ENCODE measurements at regions not wholly inside any gene's neighbourhood (a gene's known extent, or its start where the extent isn't known, plus 50 kb on each side); places are given as distances from the start of the nearest gene placed in this dataset.

DNA sequence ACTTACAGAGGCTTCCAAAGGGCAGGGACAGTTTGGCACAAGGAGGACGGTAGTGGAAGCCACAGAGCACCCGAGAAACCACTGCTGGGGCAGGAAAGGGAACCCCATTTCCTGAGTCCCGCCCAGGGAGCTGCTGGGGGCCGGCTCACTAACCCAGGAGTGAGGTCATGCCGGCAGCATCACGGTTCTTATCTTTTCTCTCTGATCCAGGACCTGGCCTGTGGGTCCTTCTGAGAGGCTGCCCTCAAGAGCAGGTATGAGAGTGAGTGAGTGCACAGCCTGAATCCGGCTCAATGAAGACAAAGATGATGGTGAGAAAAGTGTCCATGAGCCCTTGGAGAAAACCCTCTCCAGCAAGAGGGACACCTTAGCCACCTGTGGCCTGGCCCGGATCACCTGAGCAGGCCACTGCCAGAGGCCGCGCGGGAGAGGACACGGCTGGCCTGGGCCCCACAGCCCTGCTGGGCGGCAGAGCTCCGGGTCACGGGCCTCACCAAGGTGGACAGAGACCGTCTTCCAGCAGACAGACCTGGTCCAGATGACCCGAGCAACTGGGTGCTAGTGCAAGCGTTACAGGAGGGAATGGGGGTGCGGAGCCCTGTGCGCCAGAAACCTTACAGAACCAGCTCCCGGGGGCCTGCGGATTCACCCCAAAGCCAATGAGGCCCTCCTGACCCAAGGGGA is 94.9 kb downstream of the RIPK4 start:
- no peak for DNase-seq

DNA sequence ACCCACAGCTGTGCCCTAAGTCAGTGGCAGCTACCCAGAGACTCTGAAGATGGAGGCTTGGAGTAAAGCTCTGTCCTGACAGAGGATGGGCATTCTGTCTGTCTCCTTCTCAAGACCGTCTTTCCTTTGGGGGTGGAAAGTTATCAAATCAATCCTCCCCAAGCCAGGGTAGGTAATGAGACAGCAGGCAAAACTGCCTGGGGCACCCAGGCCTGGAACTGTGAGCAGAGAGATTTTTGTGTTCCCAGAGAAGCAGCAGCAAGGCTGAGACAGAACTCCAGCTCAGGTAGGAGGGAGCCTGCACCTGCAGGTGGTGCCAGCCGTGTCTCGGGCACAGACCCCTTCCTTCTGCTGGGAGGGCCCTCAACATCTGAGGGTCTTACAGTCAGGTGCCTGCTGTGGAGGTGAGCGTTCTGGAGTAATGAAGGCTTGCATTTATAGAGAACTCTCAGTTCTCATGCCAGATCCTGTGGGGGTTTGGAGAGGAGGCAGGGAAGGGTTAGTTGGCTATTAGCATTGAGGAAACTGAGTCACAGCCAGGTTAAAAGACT is 95.6 kb downstream of the RIPK4 start:
- no peak for DNase-seq

DNA sequence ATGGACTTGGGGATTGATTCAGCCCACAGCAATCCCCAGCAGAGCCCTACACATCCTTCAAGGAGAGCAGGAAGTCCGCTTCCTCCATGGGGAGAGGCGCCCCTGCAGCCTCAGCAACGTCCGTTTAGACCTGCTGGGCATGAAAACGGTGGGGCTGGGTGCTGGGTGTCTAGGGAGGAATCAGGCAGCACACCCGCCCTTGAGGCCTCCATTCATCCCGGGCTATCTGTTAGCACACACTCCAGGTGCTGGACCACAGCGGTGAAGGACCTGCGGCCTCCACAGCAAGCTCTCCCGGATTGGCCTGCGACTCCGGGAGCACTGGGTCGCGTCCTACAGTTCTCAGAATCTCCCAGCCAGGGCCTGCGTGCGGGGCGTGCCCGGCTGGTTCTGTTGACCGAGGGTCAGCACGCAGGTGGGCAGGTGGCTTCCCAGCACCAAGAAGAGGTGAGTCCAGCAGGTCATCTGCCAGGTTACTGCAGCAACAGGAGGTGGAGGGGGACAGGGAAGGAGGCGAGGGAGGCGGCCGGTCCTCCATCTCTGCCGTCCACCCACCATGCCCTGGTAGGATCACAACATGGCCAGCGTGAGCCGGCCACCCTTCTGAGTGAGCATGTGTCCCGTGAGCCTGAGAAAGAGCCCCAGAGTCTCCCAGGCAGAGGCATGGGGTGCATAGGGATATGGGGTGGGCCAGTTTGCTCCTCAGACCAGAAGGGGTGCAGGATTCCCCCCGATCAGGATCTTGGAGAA is 96.6 kb downstream of the RIPK4 start:
- no peak for DNase-seq

DNA sequence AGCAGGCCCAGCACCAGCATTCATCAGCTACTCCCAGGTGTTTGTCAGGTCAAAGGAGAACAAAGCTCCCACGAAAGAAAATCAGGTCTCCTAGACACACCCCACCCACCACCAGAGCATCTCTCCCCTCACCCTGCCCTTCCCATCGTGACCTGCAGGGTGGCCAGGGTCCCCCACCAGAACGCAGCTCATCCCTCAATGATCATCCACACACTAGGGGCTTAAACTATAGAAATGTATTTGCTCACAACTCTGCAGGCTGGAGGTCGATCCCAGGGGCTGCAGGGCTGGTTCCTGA is 97.4 kb downstream of the RIPK4 start:
- DNase-seq: no peak

DNA sequence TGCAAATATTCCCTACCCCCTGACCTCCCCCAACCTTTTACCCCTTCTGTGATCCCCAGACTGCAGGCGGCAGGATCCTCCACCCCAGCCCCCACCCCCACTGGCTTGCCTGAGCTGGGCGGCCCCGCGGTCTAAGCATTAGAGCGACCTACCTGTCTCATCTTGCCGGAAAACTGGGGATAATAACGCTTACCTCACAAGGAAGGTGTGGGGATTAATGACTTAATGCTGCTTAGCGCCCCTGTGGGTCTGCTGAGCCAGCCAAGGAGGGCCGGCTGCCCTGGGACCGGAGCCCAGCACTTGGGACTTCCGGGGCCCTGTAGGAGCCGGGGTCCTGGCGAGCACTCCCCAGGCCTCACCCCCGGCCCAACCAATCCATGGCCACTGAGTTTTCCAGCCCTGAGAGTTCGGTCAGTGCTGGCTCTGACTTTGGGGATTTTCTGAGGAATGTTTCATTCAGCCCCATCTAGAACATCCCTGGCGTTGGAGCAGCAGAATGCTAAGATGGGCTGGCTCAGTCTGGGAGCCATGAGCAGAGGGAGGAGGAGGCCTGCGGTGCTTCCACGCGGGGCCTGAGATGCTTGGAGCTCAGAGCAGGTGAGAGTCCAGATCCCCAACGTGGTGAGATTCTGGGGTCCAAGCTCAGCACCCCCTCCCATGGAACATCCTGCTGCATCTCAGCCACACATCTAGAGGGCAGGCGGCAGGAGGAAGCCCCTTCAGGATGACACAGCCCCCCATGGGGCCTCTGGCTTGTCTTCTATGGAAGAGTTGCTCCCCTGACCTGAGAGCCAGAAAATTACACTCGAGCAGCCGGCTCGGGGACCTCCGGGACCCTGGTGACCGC is 97.9 kb downstream of the RIPK4 start:
- DNase-seq: no peak

DNA sequence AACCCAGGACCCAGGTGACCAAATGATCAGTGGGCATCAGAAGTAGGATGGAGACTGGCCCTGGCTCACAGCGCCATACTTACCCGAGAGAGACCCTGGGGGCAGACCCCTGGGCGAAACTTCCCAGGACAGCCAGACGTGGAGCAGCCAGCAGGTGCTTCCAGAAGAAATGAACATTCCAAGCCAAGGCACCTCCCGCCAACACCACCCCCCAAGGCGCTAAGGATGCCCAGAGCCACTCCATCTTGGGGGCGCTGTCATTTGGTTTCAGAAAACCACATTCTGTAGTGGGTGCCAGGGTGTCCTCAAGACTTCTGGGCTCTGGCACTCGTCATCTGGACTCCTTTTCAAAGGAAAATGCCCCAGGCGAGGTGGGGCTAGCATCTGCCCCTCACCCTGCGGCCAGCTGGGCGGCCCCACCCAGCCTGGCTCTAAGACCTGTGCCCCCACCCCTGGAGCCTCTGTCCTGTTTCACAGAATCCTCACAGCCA is 98.8 kb downstream of the RIPK4 start:
- no peak for DNase-seq

DNA sequence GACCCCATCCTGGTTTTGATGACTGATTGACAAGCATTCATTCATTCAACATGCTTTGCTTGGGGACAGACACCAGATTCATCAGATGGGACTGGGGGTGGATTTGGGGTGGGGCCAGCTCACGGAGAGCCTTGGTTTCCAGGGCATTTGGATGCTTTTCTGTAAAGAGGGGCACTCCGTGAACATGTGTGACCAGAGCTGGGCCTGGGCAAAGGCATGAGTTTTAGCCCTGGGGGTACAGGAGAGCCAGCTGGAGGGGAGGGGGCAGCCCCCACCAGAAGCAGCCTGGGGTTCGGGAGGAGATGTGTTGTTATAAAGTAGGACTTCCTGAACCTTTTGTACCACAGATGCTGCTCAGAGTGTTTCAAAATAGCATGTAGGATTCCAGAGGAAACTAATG is 99.7 kb downstream of the RIPK4 start:
- DNase-seq: no peak

DNA sequence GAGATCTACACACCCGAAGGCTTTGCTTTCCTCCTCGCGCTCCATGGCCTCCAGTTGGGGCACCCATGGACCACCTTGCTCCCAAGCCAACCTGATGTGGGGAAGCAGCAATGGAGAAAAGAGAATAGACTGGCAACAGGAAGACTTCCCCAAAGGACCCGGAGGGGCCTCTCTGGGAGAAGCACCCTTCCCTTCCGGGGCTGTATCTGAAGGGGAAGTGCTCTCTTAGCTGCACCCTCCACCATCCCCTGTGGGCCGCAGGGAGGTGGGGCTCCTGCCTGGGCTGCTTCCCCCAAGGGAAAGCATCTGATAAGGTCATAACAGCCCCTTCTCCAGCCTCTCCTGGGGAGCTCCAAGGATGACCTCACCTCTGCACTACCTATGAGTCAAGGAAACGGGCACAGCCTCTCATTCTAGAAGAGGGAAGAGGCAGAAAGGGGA is 100.2 kb downstream of the RIPK4 start:
- no peak for DNase-seq

DNA sequence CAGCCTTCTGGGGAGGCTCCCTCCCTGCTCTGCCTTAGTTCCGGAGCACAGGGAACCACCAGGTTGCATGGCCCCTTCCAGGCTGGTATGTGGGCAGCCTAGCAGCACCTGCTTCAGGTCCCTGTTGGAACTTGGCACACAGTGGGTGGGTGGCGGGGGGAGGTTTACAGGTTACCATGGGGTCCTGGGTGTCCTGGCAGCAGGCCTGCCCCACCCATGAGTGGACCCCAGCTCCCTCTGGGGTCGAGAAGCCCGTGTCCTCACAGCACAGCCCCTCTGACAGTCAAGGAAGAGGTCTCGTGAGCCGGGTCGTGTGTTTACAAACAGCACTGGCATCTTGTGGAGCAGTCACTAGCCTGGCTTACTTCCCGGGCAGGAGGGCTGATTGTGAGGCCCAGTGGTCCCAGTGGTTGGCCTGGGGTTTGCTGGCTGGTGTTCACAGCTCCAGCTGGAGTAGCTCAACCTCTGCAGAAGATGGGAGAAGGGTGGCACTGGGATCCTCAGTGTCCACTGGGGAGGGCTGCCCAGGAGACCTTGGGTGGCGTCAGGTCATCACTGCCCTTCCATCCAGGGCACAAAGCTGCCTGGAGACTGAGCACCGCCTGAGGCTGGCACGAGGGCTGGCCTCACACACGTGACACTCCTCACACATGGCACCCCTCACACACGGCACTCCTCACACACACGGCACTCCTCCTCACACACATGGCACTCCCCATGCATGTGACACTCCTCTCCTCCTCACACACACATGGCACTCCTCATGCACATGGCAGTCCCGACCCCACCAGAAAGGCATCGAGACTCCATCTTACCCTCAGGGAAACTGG is 100.9 kb downstream of the RIPK4 start:
- DNase-seq: no peak

DNA sequence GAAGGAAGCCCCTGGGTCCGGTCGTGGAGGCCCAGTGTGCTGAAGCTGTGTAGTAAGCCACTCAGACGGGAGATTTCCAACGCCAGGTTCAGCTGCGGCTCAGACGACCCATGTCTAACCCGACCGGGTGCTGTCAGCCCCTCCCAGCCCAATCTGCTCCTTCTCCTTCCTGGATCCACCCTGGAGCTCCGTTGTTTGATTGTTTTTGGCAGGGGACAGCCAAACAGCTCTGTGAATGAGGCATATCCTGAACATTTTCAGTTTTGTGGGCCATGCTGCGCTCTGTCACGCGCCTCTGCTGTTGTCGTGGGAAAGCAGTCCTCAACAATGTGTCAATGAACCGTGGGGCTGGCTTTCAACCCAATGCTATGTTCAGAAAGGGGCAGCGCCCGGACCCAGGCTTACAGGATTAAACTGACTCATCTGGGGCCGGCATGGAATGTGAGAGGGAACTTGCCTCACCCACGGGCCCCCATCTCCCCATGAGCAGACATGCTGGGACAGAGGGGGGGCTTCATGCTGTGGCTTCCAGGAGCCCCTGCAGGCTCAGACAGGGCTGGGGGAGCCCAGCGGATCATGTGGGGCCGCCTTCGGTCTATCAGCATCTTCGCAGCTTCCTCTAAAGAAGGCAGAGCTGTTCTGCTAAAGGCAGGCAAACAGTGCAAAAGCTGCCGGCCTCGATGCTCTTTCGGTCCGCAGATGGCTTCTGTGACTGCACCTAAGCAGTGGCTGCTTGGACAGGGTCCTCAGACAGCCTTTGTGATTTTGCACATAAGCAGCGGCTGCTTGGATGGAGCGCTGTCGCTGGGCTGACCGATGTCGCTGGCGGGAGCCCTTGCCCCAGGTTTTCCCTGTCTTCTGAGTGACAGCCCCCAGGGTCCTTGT is 101.7 kb downstream of the RIPK4 start:
- DNase-seq: no peak

DNA sequence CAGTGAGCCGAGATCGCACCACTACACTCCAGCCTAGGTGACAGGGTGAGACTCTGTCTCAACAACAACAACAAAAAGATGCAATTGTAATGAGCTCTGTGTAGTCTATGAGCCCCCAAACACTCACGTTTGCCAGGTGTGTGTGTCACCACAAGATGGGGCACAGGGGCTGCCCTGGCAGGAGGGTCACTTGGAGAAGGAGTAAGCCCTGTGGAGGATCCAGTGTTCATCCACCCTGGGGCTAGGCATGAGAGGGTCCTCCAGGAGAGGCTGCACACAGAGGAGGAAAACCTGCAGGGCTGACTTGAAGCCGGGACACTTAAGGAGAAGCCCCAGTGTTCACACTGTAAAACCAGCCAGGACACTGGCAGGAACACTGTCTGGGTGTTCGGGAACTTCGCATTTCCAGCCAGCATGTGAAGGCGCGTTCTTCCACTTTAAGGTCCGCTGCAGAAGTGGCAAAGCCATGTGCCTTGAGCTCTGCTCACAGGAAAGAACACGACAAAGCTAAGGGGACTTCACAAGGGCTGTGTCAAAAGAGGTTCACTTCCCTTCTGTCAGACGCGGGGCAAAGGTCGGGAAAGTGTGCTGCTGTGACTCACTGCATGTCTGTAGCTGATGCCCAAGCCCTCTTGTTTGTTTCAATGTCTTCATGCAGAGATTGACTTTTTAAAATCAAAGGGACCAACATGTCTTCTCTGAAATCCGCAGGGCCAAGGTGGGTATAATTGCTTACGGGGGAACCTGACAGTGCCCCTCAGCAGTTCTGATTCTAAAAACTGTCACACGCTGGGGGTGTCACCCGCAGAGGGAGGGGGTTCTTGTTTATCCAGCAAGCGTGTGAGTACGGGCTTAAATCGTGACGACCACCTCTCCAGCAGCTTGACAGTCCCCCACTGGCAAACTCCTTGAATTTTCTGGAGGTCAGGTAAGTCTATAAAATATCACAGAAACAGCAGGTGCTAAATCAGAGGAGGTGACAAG is 102.8 kb downstream of the RIPK4 start:
- no peak for DNase-seq

DNA sequence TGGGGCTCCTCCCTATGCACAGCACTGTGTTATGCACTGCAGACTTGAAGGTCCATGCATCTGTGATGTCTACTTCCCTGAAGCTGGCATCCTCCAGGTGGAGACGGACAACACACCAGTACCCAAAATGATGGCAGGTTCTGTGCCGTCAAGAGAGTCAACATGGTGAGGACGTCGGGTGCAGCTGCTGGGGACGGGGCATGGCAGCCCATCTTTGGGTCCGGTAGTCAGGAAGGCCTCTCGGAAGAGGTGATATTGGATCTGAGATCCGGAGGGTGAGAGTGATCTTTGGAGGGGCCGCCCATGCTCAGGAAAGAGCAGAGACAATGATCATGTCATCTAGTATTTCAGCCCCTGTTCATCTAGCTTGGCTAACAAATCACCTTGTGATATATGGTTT is 104.1 kb downstream of the RIPK4 start:
- no peak for DNase-seq

DNA sequence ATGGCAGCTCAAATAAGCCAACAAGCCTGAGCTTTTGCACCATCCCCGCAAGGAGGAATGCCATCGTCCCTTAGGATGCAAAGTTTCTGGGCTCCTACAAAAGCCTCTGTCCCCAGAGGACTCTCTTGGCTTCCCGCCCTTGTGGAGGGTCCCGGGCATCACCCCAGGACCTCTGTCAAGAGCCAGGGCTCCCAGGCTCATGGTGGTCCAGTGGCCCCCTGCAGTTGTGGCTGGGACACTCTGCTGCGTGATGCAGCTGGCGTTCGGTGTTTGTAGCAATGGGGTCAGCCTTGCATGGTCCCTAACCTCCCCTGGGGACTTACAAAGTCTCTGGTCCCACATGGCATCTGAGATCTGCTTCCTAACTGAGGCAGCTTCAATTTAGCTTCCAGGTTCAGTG is 104.7 kb downstream of the RIPK4 start:
- DNase-seq: no peak

DNA sequence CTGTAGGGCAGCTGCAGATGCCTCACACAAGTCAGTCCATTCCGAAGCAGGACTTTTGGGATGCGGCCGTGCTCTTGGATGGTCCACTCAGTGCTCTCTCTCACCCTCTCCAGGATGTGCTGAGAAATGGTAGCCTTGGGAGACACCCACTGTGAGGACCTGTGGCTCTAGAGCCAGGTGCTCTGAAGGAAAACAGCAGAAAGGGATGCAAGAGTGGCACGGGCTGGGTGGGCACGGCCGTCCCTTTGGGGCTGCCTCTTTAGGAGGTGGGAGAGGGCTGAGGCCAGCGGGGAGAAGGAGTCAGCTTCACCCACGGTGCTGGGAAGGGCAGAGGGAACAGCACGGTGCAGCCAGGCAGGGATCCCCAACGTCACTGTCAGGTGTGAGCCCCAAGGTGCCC is 106.1 kb downstream of the RIPK4 start:
- DNase-seq: no peak

DNA sequence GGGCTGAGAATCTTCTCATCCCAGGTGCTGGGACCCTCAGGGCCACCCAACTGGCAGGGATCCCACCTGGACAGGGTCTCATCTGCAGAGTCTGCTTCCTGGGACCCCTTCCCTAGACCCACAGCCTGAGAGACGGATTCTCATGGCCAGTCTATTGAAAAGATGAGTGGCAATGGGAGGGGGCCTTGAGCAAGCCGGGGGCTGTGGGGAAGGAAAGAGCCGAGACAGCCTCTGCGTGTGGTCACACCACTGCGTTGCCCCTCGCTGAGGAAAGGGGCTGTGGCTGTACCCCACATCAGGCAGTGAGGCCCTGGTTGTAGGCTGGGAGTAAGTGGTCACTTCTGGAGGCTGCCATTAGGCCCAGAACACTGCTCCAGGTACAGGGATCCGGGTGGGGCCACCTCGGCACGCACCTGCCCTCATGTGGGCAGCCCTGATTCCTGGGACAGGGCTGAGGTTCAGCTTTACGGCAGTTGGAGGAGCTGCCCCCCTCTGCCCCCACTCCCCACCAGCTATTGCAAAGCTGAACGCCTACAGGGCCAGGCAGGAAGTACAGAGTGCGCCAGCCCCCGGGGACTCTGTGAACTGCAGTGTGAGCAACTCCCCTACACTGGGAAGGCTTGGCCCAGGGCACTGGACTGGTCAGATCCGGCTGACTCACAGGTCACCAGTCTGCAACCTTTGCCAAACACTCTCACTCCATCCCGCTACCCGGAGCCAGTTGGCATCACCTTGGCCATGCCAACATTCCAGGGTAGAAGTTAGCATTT is 106.9 kb downstream of the RIPK4 start:
- DNase-seq: no peak

DNA sequence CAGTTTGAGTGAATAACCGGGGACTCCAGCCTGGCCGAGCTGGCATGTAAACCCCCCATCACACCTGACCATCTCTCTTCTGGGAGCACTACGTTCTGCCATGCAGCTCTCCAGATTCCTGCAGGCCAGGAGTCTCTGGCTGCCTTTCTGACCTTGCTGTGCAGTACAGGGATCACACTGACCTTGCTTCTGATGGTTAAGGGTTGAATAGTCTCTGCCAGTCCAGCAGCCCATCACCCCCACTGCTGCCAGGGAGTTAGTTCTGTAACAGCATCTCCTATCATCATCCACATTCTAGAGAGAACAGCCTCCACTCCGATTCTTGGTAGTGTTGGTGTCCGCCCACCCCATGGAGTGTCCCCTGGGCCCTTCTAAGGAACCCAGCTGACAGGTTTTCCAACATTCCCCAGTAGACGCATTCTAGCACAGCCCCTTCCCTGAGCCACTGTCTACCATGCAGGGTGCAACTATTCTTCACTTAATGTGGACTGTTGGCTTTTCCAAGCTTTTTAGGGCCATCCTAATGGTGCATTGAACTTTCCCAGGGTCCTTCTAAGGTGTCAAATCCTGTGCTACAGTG is 109.8 kb downstream of the RIPK4 start:
- DNase-seq: no peak

DNA sequence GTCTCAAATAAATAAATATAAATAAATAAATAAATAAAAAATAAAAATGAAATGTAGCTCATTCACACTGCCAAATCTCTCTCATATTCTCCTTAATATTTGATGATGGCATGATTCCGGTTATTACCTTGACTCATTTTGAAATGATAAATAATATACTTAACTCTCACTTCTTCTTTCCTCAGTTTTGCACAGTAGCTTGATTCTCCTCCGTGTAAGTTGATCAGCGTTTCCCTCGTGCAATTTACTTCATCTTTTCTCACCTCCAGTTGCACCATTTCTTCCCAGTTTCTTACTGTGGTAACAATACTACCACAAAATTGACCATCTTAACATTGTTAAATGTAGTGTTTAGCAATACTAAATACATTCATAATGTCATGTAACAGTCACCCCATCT is 111.6 kb downstream of the RIPK4 start:
- no peak for DNase-seq

DNA sequence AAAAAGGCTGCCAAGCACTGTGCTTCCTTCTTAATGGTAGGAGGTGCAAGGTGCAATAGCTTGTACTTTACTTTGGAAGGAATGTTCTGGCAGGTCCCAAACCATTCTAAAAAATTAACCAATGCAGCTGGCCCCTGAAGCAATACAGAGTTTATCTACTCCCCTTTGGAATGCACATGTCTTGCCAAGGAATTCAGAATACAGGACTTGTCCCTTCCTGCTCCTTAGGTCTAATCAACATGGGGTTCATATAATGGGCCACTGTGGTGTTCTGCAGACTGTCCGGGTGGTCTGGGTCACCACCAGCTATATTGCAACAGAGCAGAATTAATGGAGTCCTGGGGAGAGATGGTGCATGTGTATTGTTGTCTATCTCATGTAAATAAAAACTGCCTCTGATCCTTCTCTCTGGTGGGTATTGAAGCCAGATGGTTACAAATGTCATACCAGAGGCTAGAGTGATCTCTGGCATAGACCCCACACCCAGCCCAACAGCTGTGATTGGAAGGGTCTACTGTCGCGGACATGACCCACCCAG is 112.8 kb downstream of the RIPK4 start:
- DNase-seq: no peak

Data from muscle of arm (tissue), 1 donor.